Esophagus squamous epithelium (tissue), 5 donors: ENCODE measurements at regions not wholly inside any gene's neighbourhood (a gene's known extent, or its start where the extent isn't known, plus 50 kb on each side); places are given as distances from the start of the nearest gene placed in this dataset.

Experiments
- DNase-seq: peaks from one replicate; lab custom pipeline; 2025; lab: John Stamatoyannopoulos, UW
- H3K27ac ChIP-seq, 4 donors: fragments of 200-600 bp; sonication (generic); one replicate each; pipeline ENCODE4 v1.5.1; 2016 to 2019; ENCODE audit warnings: mild to moderate bottlenecking in 1 of 4
- H3K27me3 ChIP-seq, 4 donors: fragments of 200-600 bp; sonication (generic); 1 replicate in 3 of 4; 2 replicates in 1 of 4; pipeline versions ENCODE4 v1.5.1 to v1.6.0; 2017 to 2021; ENCODE audit warnings: antibody characterized with exemption in 1 of 4
- H3K36me3 ChIP-seq, 3 donors: fragments of 200-600 bp; sonication (generic); one replicate each; pipeline ENCODE4 v1.5.1; 2016 to 2019
- H3K4me1 ChIP-seq, 3 donors: fragments of 200-600 bp; sonication (generic); one replicate each; pipeline ENCODE4 v1.5.1; 2017 to 2019
- H3K4me3 ChIP-seq, 4 donors: fragments of 200-600 bp; sonication (generic); 1 replicate in 3 of 4; 2 replicates in 1 of 4; pipeline ENCODE4 v1.5.1; 2016 to 2019; ENCODE audit warnings: mild to moderate bottlenecking in 2 of 4, moderate library complexity in 1 of 4
- H3K9me3 ChIP-seq, 3 donors: fragments of 200-600 bp; sonication (generic); one replicate each; pipeline ENCODE4 v1.5.1; 2016 to 2019
- POLR2A ChIP-seq, 4 donors: fragments of 450-650 bp; IDR thresholded peaks; one replicate each; pipeline ENCODE4 v1.6.1; 2017; ENCODE audit warnings: antibody characterized with exemption in 4 of 4, mild to moderate bottlenecking in 4 of 4, moderate library complexity in 3 of 4
- WGBS, 2 donors: methylation state at CpG; one replicate each; pipeline ENCODE4 v1.1.5; 2018; 5-methylcytosine and 5-hydroxymethylcytosine counted together
- intact Hi-C: fragments of 100-400 bp; cut with DNase I; formaldehyde crosslinking; loops from one replicate; pipeline ENCODE4 v1.15.0; 2022
- TF ChIP-seq, protein P1 (sequence below), 6 experiments: fragments of 450-650 bp in 4 of 6; fragments of 200-600 bp in 2 of 6; sonication (generic) in 2 of 6; IDR thresholded peaks; one replicate each; pipeline ENCODE4 v1.5.1; 2016 to 2019; ENCODE audit warnings: antibody characterized with exemption in 6 of 6, mild to moderate bottlenecking in 4 of 6, moderate library complexity in 4 of 6
- donor health status: DM: yes; HTN: yes; CAD: no.

DNA sequence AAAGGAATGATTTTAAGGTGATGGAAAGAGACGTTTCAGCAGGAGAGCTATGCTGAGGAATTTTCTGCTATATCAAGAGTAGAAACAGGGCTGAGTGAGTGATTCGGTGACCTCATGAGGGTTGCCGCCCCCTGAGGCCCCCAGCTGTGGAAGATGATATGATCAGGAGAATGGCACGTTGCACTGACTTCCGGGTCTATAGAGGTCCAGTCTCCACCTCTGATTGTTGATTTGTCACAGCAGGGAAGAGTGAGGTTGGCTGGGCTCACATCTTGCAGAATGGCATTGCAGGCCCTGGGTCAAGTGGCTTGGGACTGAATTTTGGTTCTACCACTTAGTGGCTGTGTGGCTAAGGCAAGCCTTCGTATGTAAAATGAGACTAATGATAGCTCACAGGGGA is 205.1 kb downstream of the SNX19 start:
- no peak for DNase-seq
- no peaks in the 10 kb centered on the region for H3K9me3 ChIP-seq
- H3K36me3 ChIP-seq, result no peaks in the 10 kb centered on the region
- TF ChIP-seq, protein P1, sequence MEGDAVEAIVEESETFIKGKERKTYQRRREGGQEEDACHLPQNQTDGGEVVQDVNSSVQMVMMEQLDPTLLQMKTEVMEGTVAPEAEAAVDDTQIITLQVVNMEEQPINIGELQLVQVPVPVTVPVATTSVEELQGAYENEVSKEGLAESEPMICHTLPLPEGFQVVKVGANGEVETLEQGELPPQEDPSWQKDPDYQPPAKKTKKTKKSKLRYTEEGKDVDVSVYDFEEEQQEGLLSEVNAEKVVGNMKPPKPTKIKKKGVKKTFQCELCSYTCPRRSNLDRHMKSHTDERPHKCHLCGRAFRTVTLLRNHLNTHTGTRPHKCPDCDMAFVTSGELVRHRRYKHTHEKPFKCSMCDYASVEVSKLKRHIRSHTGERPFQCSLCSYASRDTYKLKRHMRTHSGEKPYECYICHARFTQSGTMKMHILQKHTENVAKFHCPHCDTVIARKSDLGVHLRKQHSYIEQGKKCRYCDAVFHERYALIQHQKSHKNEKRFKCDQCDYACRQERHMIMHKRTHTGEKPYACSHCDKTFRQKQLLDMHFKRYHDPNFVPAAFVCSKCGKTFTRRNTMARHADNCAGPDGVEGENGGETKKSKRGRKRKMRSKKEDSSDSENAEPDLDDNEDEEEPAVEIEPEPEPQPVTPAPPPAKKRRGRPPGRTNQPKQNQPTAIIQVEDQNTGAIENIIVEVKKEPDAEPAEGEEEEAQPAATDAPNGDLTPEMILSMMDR (IDR thresholded peaks at IDR 0.05), result no peak
- TF ChIP-seq POLR2A (IDR thresholded peaks at IDR 0.05), result no peak
- no peaks in the 10 kb centered on the region for H3K4me1 ChIP-seq
- H3K27ac ChIP-seq, result no peak overlapping the region
- intact Hi-C loops, result no loop called here
- H3K4me3 ChIP-seq, result no peak overlapping the region
- WGBS, 2 donors, result 56 to 81% methylated on average over 6 of the region's 6 CpGs
- no peaks in the 10 kb centered on the region for H3K27me3 ChIP-seq

DNA sequence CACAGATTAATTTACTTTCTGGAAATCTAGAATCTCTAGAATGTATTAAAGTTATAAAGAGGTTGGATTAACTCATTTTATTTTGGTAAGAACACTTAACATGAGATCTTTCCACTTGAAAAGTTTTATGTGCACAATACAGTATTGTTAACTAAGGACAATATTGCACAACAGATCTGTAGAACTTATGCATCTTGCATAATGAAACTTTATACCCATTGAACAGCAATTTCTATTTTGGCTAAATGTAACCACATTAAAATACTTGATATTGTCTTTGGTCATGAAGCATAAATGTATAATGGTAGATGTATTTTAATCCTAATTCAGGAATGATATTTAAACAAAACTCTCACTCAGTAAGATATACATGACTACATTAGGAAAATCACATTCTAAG is 203.8 kb downstream of the SNX19 start:
- TF ChIP-seq POLR2A (IDR thresholded peaks at IDR 0.05), result no peak
- TF ChIP-seq, protein P1 (IDR thresholded peaks at IDR 0.05), result no peak
- H3K27ac ChIP-seq, result no peak overlapping the region
- H3K9me3 ChIP-seq, result no peaks in the 10 kb centered on the region
- H3K36me3 ChIP-seq, result no peaks in the 10 kb centered on the region
- no peak for DNase-seq
- intact Hi-C loops, result no loop called here
- H3K27me3 ChIP-seq, result no peaks in the 10 kb centered on the region
- H3K4me3 ChIP-seq, result no peak overlapping the region
- H3K4me1 ChIP-seq, result no peaks in the 10 kb centered on the region

DNA sequence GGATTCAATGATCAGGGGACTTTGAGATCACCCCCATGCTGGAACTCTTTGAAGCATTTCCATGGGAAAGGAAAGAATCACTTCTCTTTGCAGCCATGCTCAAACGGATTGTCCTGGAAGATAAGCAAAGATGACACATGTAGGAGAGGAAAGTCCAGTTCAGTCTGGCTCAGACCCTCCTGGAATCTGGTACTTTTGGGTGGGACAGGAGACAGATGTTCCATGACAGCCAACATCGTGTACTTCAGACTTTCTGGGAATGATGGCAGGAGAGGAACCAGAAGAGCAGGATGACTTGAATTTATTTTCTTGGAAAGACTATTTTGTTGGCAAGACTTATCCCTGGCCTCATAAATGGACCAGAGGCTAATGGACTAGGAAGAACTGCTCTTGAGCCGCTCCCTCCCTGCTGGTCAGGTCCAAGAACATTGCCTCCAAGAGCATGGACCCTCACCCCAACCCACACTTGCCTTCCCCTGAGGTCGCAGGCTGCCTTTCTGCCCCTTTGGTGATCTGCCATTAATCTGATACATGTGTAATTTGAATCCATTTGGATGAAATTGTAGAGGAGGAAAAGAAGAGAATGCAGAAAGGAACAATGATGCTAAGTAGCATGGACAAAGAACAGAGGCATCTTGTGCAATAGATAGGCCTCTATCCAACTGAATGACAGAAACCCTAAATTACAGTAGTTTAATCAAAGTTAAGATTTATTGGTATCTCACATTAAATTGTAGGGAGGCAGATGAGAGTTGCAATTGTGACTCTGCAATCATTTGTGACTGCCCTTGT is 201.0 kb downstream of the SNX19 start:
- Histone ChIP-seq H3K27ac (no peak overlapping the region), H3K4me1 (no peaks in the 10 kb centered on the region), H3K9me3 (no peaks in the 10 kb centered on the region), H3K4me3 (no peak overlapping the region), H3K36me3 (no peaks in the 10 kb centered on the region), H3K27me3 (no peaks in the 10 kb centered on the region)
- TF ChIP-seq, protein P1 (IDR thresholded peaks at IDR 0.05), result no peak
- no peak for TF ChIP-seq POLR2A (IDR thresholded peaks at IDR 0.05)
- intact Hi-C loops, result no loop called here
- DNase-seq, result no peak
- WGBS, 2 donors, result 51 to 65% methylated on average over 4 of the region's 4 CpGs

DNA sequence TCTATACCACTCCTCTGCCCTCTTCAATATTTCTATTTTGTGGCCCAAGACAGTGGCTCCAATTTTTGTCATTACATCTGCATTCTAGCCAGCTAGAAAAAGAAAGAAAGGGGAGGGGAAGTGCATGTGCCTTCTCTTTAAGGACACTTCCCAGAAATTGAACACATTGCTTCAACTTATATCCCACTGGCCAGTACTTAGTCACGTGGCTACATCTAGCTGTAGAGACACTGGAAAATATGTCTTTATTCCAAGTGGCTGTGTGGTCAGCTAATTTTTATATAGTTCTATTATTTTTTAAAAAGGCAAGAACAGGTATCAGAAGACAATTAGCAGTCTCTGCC is 200.4 kb downstream of the SNX19 start:
- Histone ChIP-seq H3K27me3 (no peaks in the 10 kb centered on the region), H3K4me3 (no peak overlapping the region), H3K4me1 (no peaks in the 10 kb centered on the region), H3K36me3 (no peaks in the 10 kb centered on the region), H3K9me3 (no peaks in the 10 kb centered on the region), H3K27ac (no peak overlapping the region)
- no peak for DNase-seq
- intact Hi-C loops, result no loop called here
- no peak for TF ChIP-seq POLR2A (IDR thresholded peaks at IDR 0.05)
- TF ChIP-seq, protein P1 (IDR thresholded peaks at IDR 0.05), result no peak
- WGBS, 2 donors, result 29 to 62% methylated on average over 1 of the region's 1 CpG

DNA sequence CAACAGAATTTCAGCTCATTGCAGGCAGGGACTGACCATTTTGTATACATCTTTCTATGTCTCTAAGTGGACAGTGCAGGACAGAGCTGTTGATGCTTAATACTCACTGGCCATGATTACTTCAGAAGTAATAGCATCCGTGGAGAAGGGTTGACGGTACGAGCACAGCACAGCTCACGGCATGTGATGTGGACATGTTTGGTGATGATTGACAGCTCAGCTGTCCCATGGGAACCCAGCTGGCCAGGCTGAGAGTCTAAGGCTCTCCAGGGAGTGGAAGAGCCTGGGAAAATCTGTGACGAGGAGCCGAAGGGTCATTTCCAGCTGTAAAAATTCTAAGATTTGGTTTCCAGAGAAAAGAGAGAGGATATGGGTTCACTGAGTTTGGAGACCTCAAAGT is 198.2 kb downstream of the SNX19 start:
- Histone ChIP-seq H3K4me3 (no peak overlapping the region), H3K27ac (no peak overlapping the region), H3K36me3 (no peaks in the 10 kb centered on the region), H3K27me3 (no peaks in the 10 kb centered on the region), H3K9me3 (no peaks in the 10 kb centered on the region), H3K4me1 (no peaks in the 10 kb centered on the region)
- intact Hi-C loops, result no loop called here
- DNase-seq, result no peak
- 76 to 95% methylated on average over 6 of the region's 6 CpGs for WGBS, 2 donors
- TF ChIP-seq, protein P1 (IDR thresholded peaks at IDR 0.05), result no peak
- TF ChIP-seq POLR2A (IDR thresholded peaks at IDR 0.05), result no peak
